Stomach (tissue), 4 donors: ENCODE measurements at regions not wholly inside any gene's neighbourhood (a gene's known extent, or its start where the extent isn't known, plus 50 kb on each side); places are given as distances from the start of the nearest gene placed in this dataset.

Experiments
- CTCF ChIP-seq, 7 experiments: fragments of 450-650 bp in 4 of 7; fragments of 200-600 bp in 3 of 7; sonication (generic) in 3 of 7; IDR thresholded peaks; one replicate each; pipeline ENCODE4 v1.5.1; 2016 to 2019; ENCODE audit warnings: antibody characterized with exemption in 7 of 7, control low read depth in 2 of 7, mild to moderate bottlenecking in 1 of 7
- POLR2A ChIP-seq, 4 donors: fragments of 450-650 bp; IDR thresholded peaks; one replicate each; pipeline ENCODE4 v1.6.1; 2016; ENCODE audit warnings: antibody characterized with exemption in 4 of 4, control low read depth in 2 of 4, mild to moderate bottlenecking in 1 of 4, moderate library complexity in 1 of 4
- POLR2AphosphoS5 ChIP-seq, 3 donors: sonication (generic); formaldehyde crosslinking; IDR thresholded peaks; one replicate each; pipeline ENCODE4 v1.6.1; 2016; ENCODE audit warnings: antibody characterized with exemption in 3 of 3

GRCh38 chr16:54508351-54508750 lies 221.8 kb upstream of the IRX3 start:
- TF ChIP-seq CTCF (IDR thresholded peaks at IDR 0.05) (no peak), POLR2AphosphoS5 (IDR thresholded peaks at IDR 0.05) (no peak), POLR2A (IDR thresholded peaks at IDR 0.05) (no peak)
